Natural killer cell (primary cell): ENCODE measurements at regions not wholly inside any gene's neighbourhood (a gene's known extent, or its start where the extent isn't known, plus 50 kb on each side); places are given as distances from the start of the nearest gene placed in this dataset.
"Not testable (repeated sequence)": the region's sequence is repeated elsewhere in the genome, so short reads cannot be mapped to it uniquely, and the experiment has no call there.

ENCODE experiments used
- ATAC-seq, 3 donors: fragments of 150-1000 bp in 2 of 3; fragments of 200-7000 bp in 1 of 3; cut with Tn5 transposase; 1 replicate in 1 of 3; 2 replicates in 2 of 3; pipeline ENCODE4 v1.10.0; 2021; ENCODE audit warnings: mild to moderate bottlenecking in 2 of 3, moderate library complexity in 2 of 3
- DNase-seq, 2 donors: peaks; one replicate each; pipeline versions ENCODE4 v3.0.0 to v3.0.0-alpha.2; 2013 to 2021; ENCODE audit warnings: mixed read lengths in 1 of 2
- H3K27ac ChIP-seq: one replicate; pipeline ENCODE4 v1.5.1; 2013; ENCODE audit warnings: mild to moderate bottlenecking, low read length
- H3K27me3 ChIP-seq: one replicate; pipeline ENCODE4 v1.6.1; 2013; ENCODE audit warnings: low read length; ENCODE audit not compliant: control insufficient read depth, insufficient read depth
- H3K36me3 ChIP-seq: one replicate; pipeline ENCODE4 v1.6.1; 2013; ENCODE audit warnings: low read length; ENCODE audit not compliant: control insufficient read depth, insufficient read depth
- H3K4me1 ChIP-seq: one replicate; pipeline ENCODE4 v1.6.1; 2013; ENCODE audit warnings: low read length; ENCODE audit not compliant: control insufficient read depth, insufficient read depth
- H3K4me3 ChIP-seq: one replicate; pipeline ENCODE4 v1.5.1; 2013; ENCODE audit warnings: low read length
- H3K9me3 ChIP-seq: one replicate; pipeline ENCODE4 v1.6.1; 2013; ENCODE audit warnings: low read length; ENCODE audit not compliant: control insufficient read depth, insufficient read depth
- H3K27ac Mint-ChIP-seq, 2 donors: one replicate each; pipeline ENCODE4 v1.8.0; 2022; ENCODE audit warnings: mild to moderate bottlenecking in 2 of 2, mixed read lengths in 2 of 2, moderate library complexity in 1 of 2
- H3K27me3 Mint-ChIP-seq, 2 donors: one replicate each; pipeline ENCODE4 v1.8.0; 2022; ENCODE audit warnings: low read depth in 2 of 2, mixed read lengths in 2 of 2
- H3K36me3 Mint-ChIP-seq: one replicate; pipeline ENCODE4 v1.8.0; 2022; ENCODE audit warnings: mixed read lengths
- H3K4me1 Mint-ChIP-seq, 2 donors: one replicate each; pipeline ENCODE4 v1.8.0; 2022; ENCODE audit warnings: mixed read lengths in 2 of 2
- H3K4me3 Mint-ChIP-seq: one replicate; pipeline ENCODE4 v1.8.0; 2022; ENCODE audit warnings: mild to moderate bottlenecking, moderate library complexity, mixed read lengths
- H3K9me3 Mint-ChIP-seq, 2 donors: one replicate each; pipeline ENCODE4 v1.8.0; 2022; ENCODE audit warnings: mixed read lengths in 2 of 2
- WGBS: methylation state at CpG from one replicate; pipeline ENCODE4 v1.1.7; 2013; ENCODE audit warnings: missing lambda C conversion rate; ENCODE audit not compliant: insufficient coverage; 5-methylcytosine and 5-hydroxymethylcytosine counted together
- intact Hi-C: fragments of 100-400 bp; cut with micrococcal nuclease; formaldehyde crosslinking; loops from one replicate; pipeline ENCODE4 v1.14.2; 2022
- TF ChIP-seq, protein P1 (sequence below): fragments of 200-600 bp; IDR thresholded peaks from one replicate; pipeline ENCODE4 v1.8.0; 2022; ENCODE audit warnings: antibody characterized with exemption

DNA sequence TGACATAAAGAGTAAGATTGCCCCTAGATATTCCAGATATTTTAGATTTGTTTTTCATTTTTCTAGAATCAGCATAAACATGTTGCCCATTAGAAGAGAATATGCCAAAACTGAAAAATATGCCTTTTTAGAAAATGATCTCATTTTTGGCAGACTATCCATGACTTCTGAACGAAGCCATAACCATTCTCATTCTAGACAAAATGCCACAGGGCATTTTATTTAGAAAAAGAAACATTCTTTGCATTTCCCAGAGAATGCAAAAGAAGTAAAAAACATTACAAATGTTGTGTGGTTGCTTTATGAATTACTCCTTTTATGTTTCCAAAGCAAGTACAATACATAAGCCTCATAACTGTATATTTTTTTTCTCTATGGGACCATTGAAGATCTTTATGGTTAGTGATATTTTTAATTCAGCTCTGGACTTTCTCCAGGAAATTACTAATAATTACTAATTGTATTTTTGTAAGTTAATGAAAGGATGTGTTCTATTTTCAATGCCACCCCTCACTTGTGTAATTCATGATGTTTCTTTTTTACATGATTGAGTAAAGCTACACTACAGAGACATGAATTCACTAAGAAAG lies 109.6 kb upstream of the SEM1 start:
- peaks cover 11 to 41% of the 10 kb centered on the region in 2 donors for H3K27me3 Mint-ChIP-seq
- H3K4me3 ChIP-seq, result no peak overlapping the region
- DNase-seq (no peak), ATAC-seq (no peak)
- TF ChIP-seq, protein P1, sequence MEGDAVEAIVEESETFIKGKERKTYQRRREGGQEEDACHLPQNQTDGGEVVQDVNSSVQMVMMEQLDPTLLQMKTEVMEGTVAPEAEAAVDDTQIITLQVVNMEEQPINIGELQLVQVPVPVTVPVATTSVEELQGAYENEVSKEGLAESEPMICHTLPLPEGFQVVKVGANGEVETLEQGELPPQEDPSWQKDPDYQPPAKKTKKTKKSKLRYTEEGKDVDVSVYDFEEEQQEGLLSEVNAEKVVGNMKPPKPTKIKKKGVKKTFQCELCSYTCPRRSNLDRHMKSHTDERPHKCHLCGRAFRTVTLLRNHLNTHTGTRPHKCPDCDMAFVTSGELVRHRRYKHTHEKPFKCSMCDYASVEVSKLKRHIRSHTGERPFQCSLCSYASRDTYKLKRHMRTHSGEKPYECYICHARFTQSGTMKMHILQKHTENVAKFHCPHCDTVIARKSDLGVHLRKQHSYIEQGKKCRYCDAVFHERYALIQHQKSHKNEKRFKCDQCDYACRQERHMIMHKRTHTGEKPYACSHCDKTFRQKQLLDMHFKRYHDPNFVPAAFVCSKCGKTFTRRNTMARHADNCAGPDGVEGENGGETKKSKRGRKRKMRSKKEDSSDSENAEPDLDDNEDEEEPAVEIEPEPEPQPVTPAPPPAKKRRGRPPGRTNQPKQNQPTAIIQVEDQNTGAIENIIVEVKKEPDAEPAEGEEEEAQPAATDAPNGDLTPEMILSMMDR, result no peak
- H3K9me3 ChIP-seq, result no peaks in the 10 kb centered on the region
- 44% methylated on average over 1 of the region's 1 CpG for WGBS
- H3K27ac ChIP-seq, result no peak overlapping the region
- intact Hi-C loops, result no loop called here
- H3K4me1 ChIP-seq, result no peaks in the 10 kb centered on the region
- H3K4me1 Mint-ChIP-seq, result peaks cover under 1 to 5% of the 10 kb centered on the region in 2 donors
- no peak overlapping the region for H3K27ac Mint-ChIP-seq
- H3K36me3 Mint-ChIP-seq, result no peaks in the 10 kb centered on the region
- H3K4me3 Mint-ChIP-seq, result no peak overlapping the region
- no peaks in the 10 kb centered on the region for H3K36me3 ChIP-seq
- H3K27me3 ChIP-seq, result peaks cover 2% of the 10 kb centered on the region
- no peaks in the 10 kb centered on the region for H3K9me3 Mint-ChIP-seq

DNA sequence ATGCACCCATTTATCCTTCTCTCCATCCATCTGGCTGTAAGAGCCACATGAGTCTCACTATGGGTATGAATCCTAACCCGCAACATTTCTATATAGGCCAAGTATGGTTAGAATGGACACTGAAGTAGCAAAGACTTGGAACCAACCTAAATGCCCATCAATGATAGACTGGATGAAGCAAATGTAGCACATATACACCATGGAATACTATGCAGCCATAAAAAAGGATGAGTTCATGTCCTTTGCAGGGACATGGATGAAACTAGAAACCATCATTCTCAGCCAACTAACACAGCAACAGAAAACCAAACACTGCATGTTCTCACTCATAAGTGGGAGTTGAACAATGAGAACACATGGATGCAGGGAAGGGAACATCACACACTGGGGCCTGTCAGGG lies 111.5 kb upstream of the SEM1 start:
- H3K27me3 Mint-ChIP-seq, result peaks cover 13 to 45% of the 10 kb centered on the region in 2 donors

DNA sequence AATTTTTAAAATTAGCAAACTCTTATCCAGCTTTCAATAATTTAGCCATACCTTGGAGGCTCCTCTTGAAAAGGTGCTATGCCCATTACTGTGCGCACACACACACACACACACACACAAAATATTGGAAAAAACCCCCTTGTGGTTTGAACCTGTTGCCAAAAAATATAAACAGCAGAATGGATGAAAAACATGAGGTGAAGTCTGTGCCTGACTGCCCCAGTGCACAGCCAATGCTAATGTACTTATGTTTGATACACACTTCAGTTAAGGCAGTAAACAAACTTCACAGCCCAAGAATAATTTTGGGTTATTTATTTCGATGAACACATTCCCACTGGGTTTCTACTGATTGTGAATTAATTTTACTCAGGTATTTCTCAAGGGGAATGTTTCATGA lies 113.2 kb upstream of the SEM1 start:
- Histone ChIP-seq H3K36me3 (no peaks in the 10 kb centered on the region), H3K4me1 (peaks cover 4% of the 10 kb centered on the region), H3K27me3 (peaks cover 2% of the 10 kb centered on the region), H3K27ac (no peak overlapping the region), H3K9me3 (no peaks in the 10 kb centered on the region), H3K4me3 (no peak overlapping the region)
- Mint-ChIP-seq H3K27me3 (peaks cover 10 to 34% of the 10 kb centered on the region in 2 donors), H3K4me3 (no peak overlapping the region), H3K4me1 (peaks cover 11 to 13% of the 10 kb centered on the region in 2 donors), H3K9me3 (no peaks in the 10 kb centered on the region), H3K27ac (no peak overlapping the region), H3K36me3 (no peaks in the 10 kb centered on the region)
- intact Hi-C loops, result no loop called here
- TF ChIP-seq, protein P1, result no peak
- ATAC-seq (no peak), DNase-seq (no peak)
- no CpG with 5 or more reads among the region's 2 CpGs for whole genome bisulfite sequencing

More for the DNA sequence above, 111.5 kb upstream of the SEM1 start:
- H3K36me3 ChIP-seq, H3K27me3 ChIP-seq, H3K4me1 ChIP-seq, intact Hi-C loops, H3K4me3 Mint-ChIP-seq, DNase-seq, H3K27ac ChIP-seq, ATAC-seq, H3K9me3 Mint-ChIP-seq, H3K36me3 Mint-ChIP-seq, H3K27ac Mint-ChIP-seq, H3K9me3 ChIP-seq, H3K4me3 ChIP-seq: not testable (repeated sequence)
- peaks cover 11 to 16% of the 10 kb centered on the region in 2 donors for H3K4me1 Mint-ChIP-seq
- WGBS, result 100% methylated on average over 1 of the region's 1 CpG

DNA sequence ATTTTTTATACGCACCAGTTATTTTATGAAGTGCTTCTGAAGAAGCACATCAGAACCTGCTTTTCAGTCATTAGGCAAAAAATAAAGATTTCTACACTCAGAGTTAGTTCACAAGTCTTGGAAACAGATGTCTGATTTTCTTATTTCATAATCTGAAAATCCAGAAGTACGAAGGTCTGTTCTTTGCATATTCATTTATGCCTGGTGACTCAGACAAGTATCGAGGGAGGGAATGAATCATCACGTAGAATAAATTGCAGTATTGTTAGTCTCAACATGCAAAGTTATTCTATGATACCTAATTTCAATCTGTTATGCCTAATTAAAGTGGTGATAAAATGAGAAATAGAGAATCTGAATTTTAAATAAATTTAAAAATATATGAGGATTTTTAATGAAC lies 113.6 kb upstream of the SEM1 start:
- intact Hi-C loops, result no loop called here
- Mint-ChIP-seq H3K4me1 (peaks cover 11 to 13% of the 10 kb centered on the region in 2 donors), H3K27me3 (peaks cover 11 to 33% of the 10 kb centered on the region in 2 donors), H3K27ac (no peak overlapping the region), H3K9me3 (no peaks in the 10 kb centered on the region), H3K4me3 (no peak overlapping the region), H3K36me3 (no peaks in the 10 kb centered on the region)
- ATAC-seq, result no peak
- peaks cover 2% of the 10 kb centered on the region for H3K27me3 ChIP-seq
- H3K9me3 ChIP-seq, result no peaks in the 10 kb centered on the region
- H3K4me3 ChIP-seq, result no peak overlapping the region
- no peak for DNase-seq
- peaks cover 4% of the 10 kb centered on the region for H3K4me1 ChIP-seq
- H3K36me3 ChIP-seq, result no peaks in the 10 kb centered on the region
- no peak overlapping the region for H3K27ac ChIP-seq
- 81% methylated on average over 3 of the region's 4 CpGs for WGBS
- TF ChIP-seq, protein P1, result no peak
